ENCODE measurements at regions not wholly inside any gene's neighbourhood (a gene's known extent, or its start where the extent isn't known, plus 50 kb on each side); places are given as distances from the start of the nearest gene placed in this dataset.

DNA sequence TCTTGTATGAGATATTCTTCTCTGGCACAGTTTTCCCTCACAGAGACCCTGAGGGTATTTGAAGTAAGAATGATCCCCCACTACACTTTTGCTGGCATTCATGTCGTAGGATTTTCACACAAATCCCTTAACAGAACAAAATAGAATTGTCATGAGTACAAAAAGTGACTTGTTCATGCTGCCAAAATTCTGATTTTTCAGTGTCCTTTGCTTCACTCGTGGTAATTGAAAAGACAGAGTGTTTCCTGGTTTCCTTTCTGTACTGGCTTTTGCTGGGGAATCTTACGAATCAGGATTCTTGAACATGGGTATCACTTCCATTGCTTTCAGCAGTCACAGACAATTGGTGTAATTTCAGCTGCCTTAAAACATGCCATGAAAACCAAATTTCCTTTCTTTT, 756.3 kb downstream of the REEP3 start:
- TF ChIP-seq YY1 (IDR thresholded peaks at IDR 0.05; ENCODE audit: insufficient read depth, insufficient read length) (no peak), SUZ12 (IDR thresholded peaks at IDR 0.05; ENCODE audit: extremely low read depth, insufficient read depth, insufficient read length) (no peak)

All from NT2/D1 (cell line).